ENCODE measurements at regions not wholly inside any gene's neighbourhood (a gene's known extent, or its start where the extent isn't known, plus 50 kb on each side); places are given as distances from the start of the nearest gene placed in this dataset.

DNA sequence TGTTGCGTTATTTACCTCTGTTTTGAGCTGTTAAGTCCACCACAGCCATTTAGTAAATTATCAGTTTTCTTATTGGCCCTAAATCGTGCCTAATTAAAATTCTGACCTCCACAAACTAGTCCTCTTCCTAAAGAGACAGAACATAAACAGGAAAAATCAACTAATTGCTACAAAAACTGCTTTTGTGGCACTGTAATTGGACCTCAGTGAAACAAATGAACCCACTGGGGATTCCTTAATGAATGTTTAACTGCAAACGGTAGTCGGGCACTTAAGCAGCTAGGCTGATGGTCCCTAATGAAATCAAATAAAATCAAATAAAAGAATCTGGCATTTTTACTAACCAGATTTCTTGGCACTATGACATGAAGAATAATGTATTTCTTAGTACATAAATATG, 513.4 kb upstream of the SLC35B3 start:
- H2AFZ ChIP-seq (ENCODE audit: insufficient read depth, low read depth, low read length, poor library complexity, severe bottlenecking): no peak overlapping the region
- no peaks in the 10 kb centered on the region for H3K27me3 ChIP-seq (ENCODE audit: control insufficient read depth in 2 of 2, insufficient read depth in 2 of 2, low read length in 2 of 2)
- no peaks in the 10 kb centered on the region for H3K79me2 ChIP-seq (ENCODE audit: insufficient read depth, low read length)
- no peaks in the 10 kb centered on the region for H3K27me3 Mint-ChIP-seq (ENCODE audit: low read depth in 3 of 3)
- H3K4me2 ChIP-seq (replicated peaks; ENCODE audit: extremely low read depth, low read length, poor library complexity, severe bottlenecking): no peak overlapping the region
- H3K4me3 ChIP-seq (replicated peaks in 1 of 3; ENCODE audit: low read depth in 2 of 3, low read length in 3 of 3): no peak overlapping the region
- H3K9me3 Mint-ChIP-seq: peaks cover 0 to 2% (median 0%) of the 10 kb centered on the region in 7 donors
- no peaks in the 10 kb centered on the region for H3K4me1 ChIP-seq (ENCODE audit: control insufficient read depth in 1 of 2, insufficient read depth in 2 of 2, low read length in 2 of 2)
- TF ChIP-seq, protein P1, sequence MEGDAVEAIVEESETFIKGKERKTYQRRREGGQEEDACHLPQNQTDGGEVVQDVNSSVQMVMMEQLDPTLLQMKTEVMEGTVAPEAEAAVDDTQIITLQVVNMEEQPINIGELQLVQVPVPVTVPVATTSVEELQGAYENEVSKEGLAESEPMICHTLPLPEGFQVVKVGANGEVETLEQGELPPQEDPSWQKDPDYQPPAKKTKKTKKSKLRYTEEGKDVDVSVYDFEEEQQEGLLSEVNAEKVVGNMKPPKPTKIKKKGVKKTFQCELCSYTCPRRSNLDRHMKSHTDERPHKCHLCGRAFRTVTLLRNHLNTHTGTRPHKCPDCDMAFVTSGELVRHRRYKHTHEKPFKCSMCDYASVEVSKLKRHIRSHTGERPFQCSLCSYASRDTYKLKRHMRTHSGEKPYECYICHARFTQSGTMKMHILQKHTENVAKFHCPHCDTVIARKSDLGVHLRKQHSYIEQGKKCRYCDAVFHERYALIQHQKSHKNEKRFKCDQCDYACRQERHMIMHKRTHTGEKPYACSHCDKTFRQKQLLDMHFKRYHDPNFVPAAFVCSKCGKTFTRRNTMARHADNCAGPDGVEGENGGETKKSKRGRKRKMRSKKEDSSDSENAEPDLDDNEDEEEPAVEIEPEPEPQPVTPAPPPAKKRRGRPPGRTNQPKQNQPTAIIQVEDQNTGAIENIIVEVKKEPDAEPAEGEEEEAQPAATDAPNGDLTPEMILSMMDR (IDR thresholded peaks at IDR 0.05): no peak
- no peaks in the 10 kb centered on the region for H3K36me3 Mint-ChIP-seq
- no peak overlapping the region for H3K27ac ChIP-seq (ENCODE audit: low read depth in 1 of 2, low read length in 2 of 2)
- intact Hi-C loops (cut with micrococcal nuclease): no loop called here
- H3K9me3 ChIP-seq (replicated peaks in 1 of 2; ENCODE audit: control insufficient read depth in 1 of 2, insufficient read depth in 1 of 2, low read length in 2 of 2): no peaks in the 10 kb centered on the region
- H3K27ac Mint-ChIP-seq: no peak overlapping the region
- no peak overlapping the region for H3K9ac ChIP-seq (ENCODE audit: insufficient read depth, low read length, poor library complexity, severe bottlenecking)
- no peak overlapping the region for H3K4me3 Mint-ChIP-seq
- no peaks in the 10 kb centered on the region for H3K4me1 Mint-ChIP-seq
- WGBS (ENCODE audit: insufficient coverage): 88% methylated on average over 1 of the region's 4 CpGs
- no peak for DNase-seq
- H4K20me1 ChIP-seq (ENCODE audit: insufficient read depth, low read length): no peaks in the 10 kb centered on the region
- H3K36me3 ChIP-seq (replicated peaks in 1 of 2; ENCODE audit: control insufficient read depth in 1 of 2, insufficient read depth in 2 of 2, low read length in 2 of 2): no peaks in the 10 kb centered on the region

DNA sequence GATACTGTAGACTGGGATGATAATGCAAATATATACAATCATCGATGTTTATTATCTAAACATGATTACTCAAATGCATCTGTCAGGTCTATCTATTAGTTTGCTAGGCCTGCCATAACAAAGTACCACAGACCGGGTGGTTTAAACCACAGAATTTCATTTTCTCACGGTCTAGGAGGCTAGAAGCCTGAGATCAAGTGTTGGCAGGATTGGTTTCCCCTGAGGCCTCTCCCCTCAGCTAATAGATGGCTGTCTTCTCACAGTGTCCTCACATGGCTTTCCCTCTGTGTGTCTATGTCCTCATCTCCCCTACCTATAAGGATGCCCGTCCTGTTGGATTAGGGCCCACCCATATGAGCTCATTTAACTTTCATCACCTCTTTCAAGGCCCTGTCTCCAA, 512.6 kb upstream of the SLC35B3 start:
- H3K4me1 Mint-ChIP-seq: no peaks in the 10 kb centered on the region
- Histone ChIP-seq H3K4me1 (ENCODE audit: control insufficient read depth in 1 of 2, insufficient read depth in 2 of 2, low read length in 2 of 2) (no peaks in the 10 kb centered on the region), H2AFZ (ENCODE audit: insufficient read depth, low read depth, low read length, poor library complexity, severe bottlenecking) (no peak overlapping the region), H3K9ac (ENCODE audit: insufficient read depth, low read length, poor library complexity, severe bottlenecking) (no peak overlapping the region), H3K27me3 (ENCODE audit: control insufficient read depth in 2 of 2, insufficient read depth in 2 of 2, low read length in 2 of 2) (no peaks in the 10 kb centered on the region), H3K79me2 (ENCODE audit: insufficient read depth, low read length) (no peaks in the 10 kb centered on the region), H3K4me3 (replicated peaks in 1 of 3; ENCODE audit: low read depth in 2 of 3, low read length in 3 of 3) (no peak overlapping the region), H3K27ac (ENCODE audit: low read depth in 1 of 2, low read length in 2 of 2) (no peak overlapping the region), H3K9me3 (replicated peaks in 1 of 2; ENCODE audit: control insufficient read depth in 1 of 2, insufficient read depth in 1 of 2, low read length in 2 of 2) (no peaks in the 10 kb centered on the region), H3K36me3 (replicated peaks in 1 of 2; ENCODE audit: control insufficient read depth in 1 of 2, insufficient read depth in 2 of 2, low read length in 2 of 2) (no peaks in the 10 kb centered on the region), H3K4me2 (replicated peaks; ENCODE audit: extremely low read depth, low read length, poor library complexity, severe bottlenecking) (no peak overlapping the region), H4K20me1 (ENCODE audit: insufficient read depth, low read length) (no peaks in the 10 kb centered on the region)
- DNase-seq: no peak
- H3K27ac Mint-ChIP-seq: no peak overlapping the region
- H3K36me3 Mint-ChIP-seq: no peaks in the 10 kb centered on the region
- H3K27me3 Mint-ChIP-seq (ENCODE audit: low read depth in 3 of 3): no peaks in the 10 kb centered on the region
- peaks cover 0 to 2% (median 0%) of the 10 kb centered on the region in 7 donors for H3K9me3 Mint-ChIP-seq
- TF ChIP-seq, protein P1 (IDR thresholded peaks at IDR 0.05): no peak
- H3K4me3 Mint-ChIP-seq: no peak overlapping the region
- intact Hi-C loops (cut with micrococcal nuclease): no loop called here
- WGBS (ENCODE audit: insufficient coverage): no CpG with 5 or more reads among the region's 4 CpGs
